ENCODE measurements at regions not wholly inside any gene's neighbourhood (a gene's known extent, or its start where the extent isn't known, plus 50 kb on each side); places are given as distances from the start of the nearest gene placed in this dataset.

DNA sequence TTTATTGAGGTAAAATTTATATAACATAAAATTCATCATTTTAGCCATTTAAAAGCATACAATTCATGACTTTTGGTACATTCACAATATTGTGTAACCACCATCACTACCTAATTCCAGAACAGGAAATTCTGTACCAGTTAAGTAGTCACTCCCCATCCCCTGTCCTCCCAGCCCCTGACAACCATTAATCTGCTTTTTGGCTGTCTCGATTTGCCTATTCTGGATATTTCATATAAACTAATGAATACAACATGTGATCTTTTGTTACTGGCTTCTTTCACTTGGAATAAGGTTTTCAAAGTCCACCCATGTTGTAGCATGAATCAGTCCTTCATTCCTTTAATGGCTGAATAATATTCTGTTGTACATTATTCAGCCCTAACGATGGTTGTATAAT lies 115.6 kb upstream of the KLF14 start:
- H3K27me3 ChIP-seq (ENCODE audit: control insufficient read depth, insufficient read depth, low read length): no peaks in the 10 kb centered on the region
- H3K36me3 ChIP-seq (ENCODE audit: control insufficient read depth, insufficient read depth, low read length): peaks cover 3% of the 10 kb centered on the region
- DNase-seq (ENCODE audit: low read depth in 2 of 2): no peak
- H3K79me2 ChIP-seq (ENCODE audit: control insufficient read depth, insufficient read depth, low read length): no peaks in the 10 kb centered on the region
- TF ChIP-seq, protein P1, sequence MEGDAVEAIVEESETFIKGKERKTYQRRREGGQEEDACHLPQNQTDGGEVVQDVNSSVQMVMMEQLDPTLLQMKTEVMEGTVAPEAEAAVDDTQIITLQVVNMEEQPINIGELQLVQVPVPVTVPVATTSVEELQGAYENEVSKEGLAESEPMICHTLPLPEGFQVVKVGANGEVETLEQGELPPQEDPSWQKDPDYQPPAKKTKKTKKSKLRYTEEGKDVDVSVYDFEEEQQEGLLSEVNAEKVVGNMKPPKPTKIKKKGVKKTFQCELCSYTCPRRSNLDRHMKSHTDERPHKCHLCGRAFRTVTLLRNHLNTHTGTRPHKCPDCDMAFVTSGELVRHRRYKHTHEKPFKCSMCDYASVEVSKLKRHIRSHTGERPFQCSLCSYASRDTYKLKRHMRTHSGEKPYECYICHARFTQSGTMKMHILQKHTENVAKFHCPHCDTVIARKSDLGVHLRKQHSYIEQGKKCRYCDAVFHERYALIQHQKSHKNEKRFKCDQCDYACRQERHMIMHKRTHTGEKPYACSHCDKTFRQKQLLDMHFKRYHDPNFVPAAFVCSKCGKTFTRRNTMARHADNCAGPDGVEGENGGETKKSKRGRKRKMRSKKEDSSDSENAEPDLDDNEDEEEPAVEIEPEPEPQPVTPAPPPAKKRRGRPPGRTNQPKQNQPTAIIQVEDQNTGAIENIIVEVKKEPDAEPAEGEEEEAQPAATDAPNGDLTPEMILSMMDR (conservative IDR thresholded peaks at IDR 0.05 in 1 of 2, IDR thresholded peaks at IDR 0.05 in 1 of 2; ENCODE audit: low read depth in 1 of 2, low read length in 2 of 2): no peak
- TF ChIP-seq EZH2 (IDR thresholded peaks at IDR 0.05; ENCODE audit: low read length, missing control alignments): no peak
- no peak overlapping the region for H3K9ac ChIP-seq (ENCODE audit: insufficient read depth, low read length)
- H2AFZ ChIP-seq (ENCODE audit: low read length): no peak overlapping the region
- H3K9me3 ChIP-seq (ENCODE audit: control insufficient read depth, insufficient read depth, low read depth, low read length): no peaks in the 10 kb centered on the region
- no peak overlapping the region for H3K4me2 ChIP-seq (ENCODE audit: extremely low read depth, insufficient read depth, low read length)
- no peak overlapping the region for H3K4me3 ChIP-seq (replicated peaks in 1 of 4; ENCODE audit: control extremely low read depth in 1 of 4, insufficient read depth in 1 of 4, low read depth in 3 of 4, low read length in 4 of 4)
- H4K20me1 ChIP-seq (ENCODE audit: control insufficient read depth, extremely low read depth, insufficient read depth, low read length): no peaks in the 10 kb centered on the region
- no peak overlapping the region for H3K27ac ChIP-seq (ENCODE audit: insufficient read depth, low read length)
- peaks cover 20% of the 10 kb centered on the region for H3K4me1 ChIP-seq (ENCODE audit: control insufficient read depth, extremely low read depth, insufficient read depth, low read length)

DNA sequence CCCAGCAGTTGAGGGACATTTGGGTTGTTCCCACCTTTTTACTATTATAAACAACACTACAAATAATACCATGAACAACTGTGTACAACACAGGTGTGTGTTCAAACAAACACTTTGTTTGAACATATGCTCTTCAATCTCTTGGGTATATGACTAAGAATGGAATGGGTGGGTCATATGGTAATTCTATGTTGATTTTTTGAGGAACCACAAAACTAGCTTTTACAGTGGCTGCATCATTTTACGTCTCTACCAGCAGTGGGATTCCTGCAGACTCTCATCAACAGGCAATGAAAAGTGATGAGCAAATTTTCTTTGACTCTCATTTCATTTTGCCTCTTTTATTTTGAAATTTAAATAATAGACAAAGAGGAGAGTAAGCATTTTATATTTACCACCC lies 116.9 kb upstream of the KLF14 start:
- H3K9me3 ChIP-seq (ENCODE audit: control insufficient read depth, insufficient read depth, low read depth, low read length): no peaks in the 10 kb centered on the region
- no peak for DNase-seq (ENCODE audit: low read depth in 2 of 2)
- no peak overlapping the region for H3K27ac ChIP-seq (ENCODE audit: insufficient read depth, low read length)
- peaks cover 10% of the 10 kb centered on the region for H3K36me3 ChIP-seq (ENCODE audit: control insufficient read depth, insufficient read depth, low read length)
- no peak for TF ChIP-seq EZH2 (IDR thresholded peaks at IDR 0.05; ENCODE audit: low read length, missing control alignments)
- TF ChIP-seq, protein P1 (conservative IDR thresholded peaks at IDR 0.05 in 1 of 2, IDR thresholded peaks at IDR 0.05 in 1 of 2; ENCODE audit: low read depth in 1 of 2, low read length in 2 of 2): no peak
- no peak overlapping the region for H2AFZ ChIP-seq (ENCODE audit: low read length)
- H4K20me1 ChIP-seq (ENCODE audit: control insufficient read depth, extremely low read depth, insufficient read depth, low read length): no peaks in the 10 kb centered on the region
- no peak overlapping the region for H3K4me2 ChIP-seq (ENCODE audit: extremely low read depth, insufficient read depth, low read length)
- no peaks in the 10 kb centered on the region for H3K27me3 ChIP-seq (ENCODE audit: control insufficient read depth, insufficient read depth, low read length)
- peaks cover 17% of the 10 kb centered on the region for H3K4me1 ChIP-seq (ENCODE audit: control insufficient read depth, extremely low read depth, insufficient read depth, low read length)
- no peak overlapping the region for H3K4me3 ChIP-seq (replicated peaks in 1 of 4; ENCODE audit: control extremely low read depth in 1 of 4, insufficient read depth in 1 of 4, low read depth in 3 of 4, low read length in 4 of 4)
- no peak overlapping the region for H3K9ac ChIP-seq (ENCODE audit: insufficient read depth, low read length)
- no peaks in the 10 kb centered on the region for H3K79me2 ChIP-seq (ENCODE audit: control insufficient read depth, insufficient read depth, low read length)

DNA sequence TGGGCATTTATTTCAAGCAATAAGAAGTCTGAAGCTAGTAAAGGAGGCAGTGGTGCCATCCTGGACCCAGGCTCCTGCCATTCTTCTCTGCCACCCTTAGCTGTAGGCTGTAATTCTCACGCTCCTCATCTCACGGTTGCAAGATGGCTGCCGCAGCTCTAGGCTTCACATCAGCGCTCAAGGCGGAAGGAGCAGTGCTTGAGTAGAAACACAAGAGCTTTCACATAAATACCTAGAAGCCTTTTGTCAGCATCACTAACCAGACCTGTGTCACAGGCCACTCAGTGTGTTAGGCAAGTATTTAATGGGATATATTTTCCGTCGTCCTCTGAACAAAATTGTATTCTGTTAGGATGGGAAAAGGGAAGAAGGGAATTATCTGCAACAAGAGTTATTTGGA lies 118.9 kb upstream of the KLF14 start:
- TF ChIP-seq EZH2 (IDR thresholded peaks at IDR 0.05; ENCODE audit: low read length, missing control alignments): no peak
- TF ChIP-seq, protein P1 (conservative IDR thresholded peaks at IDR 0.05 in 1 of 2, IDR thresholded peaks at IDR 0.05 in 1 of 2; ENCODE audit: low read depth in 1 of 2, low read length in 2 of 2): no peak
- no peaks in the 10 kb centered on the region for H4K20me1 ChIP-seq (ENCODE audit: control insufficient read depth, extremely low read depth, insufficient read depth, low read length)
- H3K4me2 ChIP-seq (ENCODE audit: extremely low read depth, insufficient read depth, low read length): no peak overlapping the region
- no peak overlapping the region for H2AFZ ChIP-seq (ENCODE audit: low read length)
- H3K4me3 ChIP-seq (replicated peaks in 1 of 4; ENCODE audit: control extremely low read depth in 1 of 4, insufficient read depth in 1 of 4, low read depth in 3 of 4, low read length in 4 of 4): no peak overlapping the region
- no peaks in the 10 kb centered on the region for H3K9me3 ChIP-seq (ENCODE audit: control insufficient read depth, insufficient read depth, low read depth, low read length)
- peaks cover 15% of the 10 kb centered on the region for H3K36me3 ChIP-seq (ENCODE audit: control insufficient read depth, insufficient read depth, low read length)
- H3K27ac ChIP-seq (ENCODE audit: insufficient read depth, low read length): no peak overlapping the region
- H3K4me1 ChIP-seq (ENCODE audit: control insufficient read depth, extremely low read depth, insufficient read depth, low read length): peaks cover 17% of the 10 kb centered on the region
- no peaks in the 10 kb centered on the region for H3K79me2 ChIP-seq (ENCODE audit: control insufficient read depth, insufficient read depth, low read length)
- no peaks in the 10 kb centered on the region for H3K27me3 ChIP-seq (ENCODE audit: control insufficient read depth, insufficient read depth, low read length)
- no peak overlapping the region for H3K9ac ChIP-seq (ENCODE audit: insufficient read depth, low read length)
- DNase-seq (ENCODE audit: low read depth in 2 of 2): no peak
